ENCODE measurements at regions not wholly inside any gene's neighbourhood (a gene's known extent, or its start where the extent isn't known, plus 50 kb on each side); places are given as distances from the start of the nearest gene placed in this dataset.

DNA sequence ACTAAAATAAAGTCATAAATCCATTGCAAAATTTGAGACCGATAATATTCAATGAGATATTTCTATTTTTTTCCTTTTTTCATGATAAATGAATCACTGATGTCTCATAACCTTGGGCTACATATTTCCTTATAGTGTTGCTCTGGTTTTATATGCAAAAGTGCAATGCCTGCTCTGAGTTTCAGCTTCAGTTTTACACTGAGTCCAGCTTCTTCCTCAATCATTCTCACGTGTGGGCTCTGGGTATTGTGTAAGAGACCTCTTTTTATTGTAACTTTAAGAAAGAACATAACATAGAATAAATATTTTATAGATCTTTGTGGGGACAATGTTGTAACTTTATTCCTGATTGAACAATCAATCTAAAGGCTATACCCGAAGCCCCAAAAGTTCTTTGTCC is 280.2 kb upstream of the EDNRB start:
- TF ChIP-seq, protein P1, sequence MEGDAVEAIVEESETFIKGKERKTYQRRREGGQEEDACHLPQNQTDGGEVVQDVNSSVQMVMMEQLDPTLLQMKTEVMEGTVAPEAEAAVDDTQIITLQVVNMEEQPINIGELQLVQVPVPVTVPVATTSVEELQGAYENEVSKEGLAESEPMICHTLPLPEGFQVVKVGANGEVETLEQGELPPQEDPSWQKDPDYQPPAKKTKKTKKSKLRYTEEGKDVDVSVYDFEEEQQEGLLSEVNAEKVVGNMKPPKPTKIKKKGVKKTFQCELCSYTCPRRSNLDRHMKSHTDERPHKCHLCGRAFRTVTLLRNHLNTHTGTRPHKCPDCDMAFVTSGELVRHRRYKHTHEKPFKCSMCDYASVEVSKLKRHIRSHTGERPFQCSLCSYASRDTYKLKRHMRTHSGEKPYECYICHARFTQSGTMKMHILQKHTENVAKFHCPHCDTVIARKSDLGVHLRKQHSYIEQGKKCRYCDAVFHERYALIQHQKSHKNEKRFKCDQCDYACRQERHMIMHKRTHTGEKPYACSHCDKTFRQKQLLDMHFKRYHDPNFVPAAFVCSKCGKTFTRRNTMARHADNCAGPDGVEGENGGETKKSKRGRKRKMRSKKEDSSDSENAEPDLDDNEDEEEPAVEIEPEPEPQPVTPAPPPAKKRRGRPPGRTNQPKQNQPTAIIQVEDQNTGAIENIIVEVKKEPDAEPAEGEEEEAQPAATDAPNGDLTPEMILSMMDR (IDR thresholded peaks at IDR 0.05), result no peak
- TF ChIP-seq POLR2A (IDR thresholded peaks at IDR 0.05), result no peak
